Dedifferentiated amniotic fluid mesenchymal stem cell (primary cell): ENCODE measurements at regions not wholly inside any gene's neighbourhood (a gene's known extent, or its start where the extent isn't known, plus 50 kb on each side); places are given as distances from the start of the nearest gene placed in this dataset.

Source experiments
- DNase-seq: peaks from one replicate; pipeline ENCODE4 v3.0.0-alpha.2; 2016; ENCODE audit errors: extremely low spot score

DNA sequence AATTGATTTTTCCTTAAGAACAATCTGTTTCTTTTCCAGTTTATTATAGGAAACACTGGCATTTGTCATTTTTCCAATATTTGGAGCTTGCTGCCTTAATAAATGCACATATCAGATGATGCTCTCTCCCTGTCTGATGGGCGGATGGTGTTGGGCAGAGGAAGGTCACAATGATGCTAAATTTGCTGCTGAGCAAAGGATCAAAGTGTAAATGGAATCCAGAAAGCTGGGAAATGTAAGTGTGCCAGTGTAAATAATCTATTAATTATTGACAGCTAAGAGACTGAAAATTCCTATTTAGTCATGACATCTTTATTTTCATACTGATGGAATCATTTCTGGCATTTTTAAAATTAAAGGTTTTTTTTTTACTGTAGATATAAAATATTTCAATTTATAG is 243.2 kb downstream of the PTBP2 start:
- DNase-seq: no peak

DNA sequence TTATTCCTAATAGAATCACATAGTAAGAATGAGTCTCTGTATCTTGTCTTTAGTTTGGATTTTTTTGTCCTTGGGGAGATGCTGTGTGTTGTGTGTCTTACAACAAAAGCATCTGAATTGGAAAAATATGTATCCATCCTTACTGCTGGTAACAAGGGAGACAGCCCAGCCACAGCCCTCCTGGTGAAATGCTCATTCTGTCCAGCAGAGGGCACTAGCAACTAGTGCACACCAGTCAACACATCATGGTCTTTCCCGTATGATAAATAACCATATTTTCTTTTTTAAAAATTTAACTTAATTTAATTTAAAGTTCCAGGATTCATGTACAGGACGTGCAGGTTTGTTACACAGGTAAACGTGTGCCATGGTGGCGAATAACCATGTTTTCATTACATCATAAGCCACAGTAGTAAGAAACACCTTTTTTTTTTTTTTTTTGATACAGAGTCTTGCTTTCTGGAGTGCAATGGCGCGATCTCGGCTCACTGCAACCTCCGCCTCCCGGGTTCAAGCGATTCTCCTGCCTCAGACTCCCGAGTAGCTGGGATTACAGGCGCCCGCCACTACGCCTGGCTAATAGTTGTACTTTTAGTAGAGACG is 245.1 kb downstream of the PTBP2 start:
- DNase-seq: peak; percentile 82

- DNase-seq: no peak
These were observed 245.7 kb downstream of the PTBP2 start for GRCh38 chr1:96967311-96967710.

DNA sequence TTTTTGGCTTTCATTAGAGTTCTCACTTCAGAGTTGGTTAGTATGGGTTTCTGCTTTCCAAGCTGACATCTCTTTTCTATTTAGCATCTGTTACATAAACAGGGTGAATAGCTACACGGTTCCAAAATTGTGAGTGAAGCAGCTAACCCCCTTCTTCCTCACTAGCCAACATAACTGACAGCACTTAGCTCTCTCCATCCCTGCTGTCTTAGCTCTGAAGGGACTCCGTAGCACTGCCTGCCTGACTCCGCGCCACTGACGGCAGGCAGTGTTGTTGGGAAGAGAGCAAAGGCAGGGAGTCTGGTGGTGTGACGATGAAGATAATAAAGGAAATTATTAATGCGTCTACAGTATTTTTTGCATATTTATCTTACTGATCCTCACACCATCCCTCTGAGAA is 247.0 kb downstream of the PTBP2 start:
- no peak for DNase-seq

- peak; percentile 22 for DNase-seq
These were observed 247.4 kb downstream of the PTBP2 start for GRCh38 chr1:96968983-96969382.

DNA sequence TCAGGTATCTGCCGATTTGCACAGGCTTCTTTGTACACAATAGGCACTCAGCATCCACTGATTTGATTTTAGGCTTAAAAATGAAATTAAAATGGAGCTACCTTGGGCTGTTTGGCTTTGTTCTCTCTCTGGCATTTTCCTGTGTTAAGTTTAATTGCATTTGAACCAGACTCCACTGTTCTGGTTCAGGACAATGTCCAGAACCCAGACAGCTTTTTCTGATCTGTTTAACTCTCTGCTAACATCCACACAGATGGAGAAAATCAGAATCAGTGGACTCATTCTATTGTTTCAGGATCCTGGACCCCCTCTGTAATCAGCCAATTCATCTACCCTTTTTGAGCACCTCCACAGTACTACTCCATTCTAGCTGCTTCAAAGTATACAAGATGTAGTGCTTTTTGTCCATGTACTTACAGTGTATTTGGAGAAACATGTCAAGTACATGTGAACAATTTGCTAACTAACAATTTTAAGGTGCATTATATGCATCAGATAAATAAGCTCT is 248.1 kb downstream of the PTBP2 start:
- DNase-seq: no peak

DNA sequence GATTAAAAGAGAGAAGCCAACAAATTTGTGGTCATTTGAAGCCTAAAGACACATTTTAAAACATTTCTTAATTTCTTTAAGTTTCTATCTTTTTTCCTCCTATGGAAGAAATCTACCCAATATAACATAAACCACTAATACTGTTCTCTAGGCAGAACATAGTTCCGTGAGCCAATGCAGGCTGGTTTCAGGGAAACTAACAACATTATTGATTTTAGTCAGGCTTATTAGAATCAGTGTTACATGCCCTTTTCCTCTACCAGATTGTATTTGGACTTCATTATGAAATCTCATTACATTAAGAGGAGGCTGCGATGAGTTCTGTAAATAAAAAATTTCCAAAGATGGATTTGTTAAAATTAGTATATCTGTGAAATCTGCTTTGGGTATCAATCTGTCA is 249.9 kb downstream of the PTBP2 start:
- no peak for DNase-seq

- no peak for DNase-seq
These were observed 250.4 kb downstream of the PTBP2 start for GRCh38 chr1:96971849-96972602.

- no peak for DNase-seq
These were observed 252.0 kb downstream of the PTBP2 start for GRCh38 chr1:96973605-96974004.

DNA sequence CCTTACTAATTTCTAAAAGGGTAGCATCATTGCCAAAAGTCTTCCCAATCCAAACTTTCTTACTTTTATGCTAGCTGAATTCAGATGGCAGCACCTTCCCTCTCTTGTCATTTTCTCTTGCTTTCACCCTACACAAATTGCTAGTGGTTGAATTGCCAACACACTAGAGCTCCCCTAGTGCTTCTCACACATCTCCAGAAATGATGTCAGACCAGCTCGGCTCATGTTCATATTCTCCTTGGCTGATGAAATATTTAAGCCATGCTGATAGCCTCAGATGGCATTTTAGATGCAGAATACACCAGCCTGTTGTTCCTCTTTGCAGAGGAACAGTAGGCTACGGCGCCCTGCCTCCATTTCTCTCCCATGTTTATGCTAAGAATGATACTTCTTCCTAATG is 256.9 kb downstream of the PTBP2 start:
- DNase-seq: no peak

DNA sequence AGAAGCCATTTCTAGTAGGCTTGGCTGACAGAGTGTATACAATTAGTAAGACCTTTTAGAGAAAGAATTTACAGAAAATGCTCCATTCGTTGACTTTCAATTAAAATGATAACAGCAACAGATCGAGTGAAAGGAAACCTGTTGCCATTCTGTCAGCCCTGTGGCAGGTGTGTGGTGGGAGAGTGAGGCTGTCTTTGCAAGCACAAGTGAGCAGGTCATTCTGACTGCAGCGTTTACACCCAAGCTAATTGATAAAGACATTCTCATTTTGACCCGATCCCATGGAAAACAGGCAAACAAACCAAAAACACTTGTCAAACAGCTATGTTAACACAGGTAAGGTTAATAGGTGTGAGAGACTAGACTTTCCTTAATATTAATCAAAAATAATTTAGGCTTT is 257.3 kb downstream of the PTBP2 start:
- DNase-seq: no peak

GRCh38 chr1:96979304-96980268 is 258.0 kb downstream of the PTBP2 start:
- DNase-seq: no peak

DNA sequence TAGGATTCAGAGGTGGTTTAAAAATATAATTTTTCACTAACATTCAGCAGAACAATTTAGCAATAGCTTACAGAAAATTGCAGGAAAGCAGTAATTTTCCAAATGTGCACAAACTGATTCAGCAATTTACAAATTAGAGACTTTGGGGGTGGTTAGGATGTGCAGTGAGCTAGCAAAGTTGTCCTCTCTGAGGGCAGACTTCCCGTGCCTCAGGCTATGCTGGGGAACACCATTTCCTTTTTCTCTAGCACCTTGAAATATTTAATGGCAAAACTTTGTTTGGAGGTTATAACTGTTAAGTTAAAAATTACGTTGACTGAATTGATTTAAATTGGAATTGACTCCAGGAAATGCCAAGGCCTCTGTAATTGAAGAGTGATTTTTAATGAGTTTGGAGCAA is 258.9 kb downstream of the PTBP2 start:
- DNase-seq: no peak

DNA sequence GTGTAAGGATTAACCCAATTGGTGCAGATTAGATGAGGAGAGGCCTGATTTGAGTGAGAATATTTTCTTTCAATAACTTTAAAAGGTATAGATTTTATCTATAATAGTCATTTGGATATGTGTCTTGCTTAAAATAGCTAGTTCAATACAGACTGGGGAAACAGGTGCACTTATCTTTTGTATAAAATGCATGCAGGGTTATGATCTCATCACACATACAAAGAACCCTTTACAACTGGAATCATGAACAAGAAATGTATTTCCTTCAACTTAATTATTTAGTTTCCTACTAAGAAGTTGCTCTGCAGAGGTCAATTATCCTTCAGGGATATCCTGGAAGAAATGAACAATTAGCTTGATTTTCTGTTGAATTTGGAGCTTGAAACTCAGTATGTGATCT is 259.6 kb downstream of the PTBP2 start:
- no peak for DNase-seq

GRCh38 chr1:96982118-96982517 is 260.5 kb downstream of the PTBP2 start:
- DNase-seq: no peak

DNA sequence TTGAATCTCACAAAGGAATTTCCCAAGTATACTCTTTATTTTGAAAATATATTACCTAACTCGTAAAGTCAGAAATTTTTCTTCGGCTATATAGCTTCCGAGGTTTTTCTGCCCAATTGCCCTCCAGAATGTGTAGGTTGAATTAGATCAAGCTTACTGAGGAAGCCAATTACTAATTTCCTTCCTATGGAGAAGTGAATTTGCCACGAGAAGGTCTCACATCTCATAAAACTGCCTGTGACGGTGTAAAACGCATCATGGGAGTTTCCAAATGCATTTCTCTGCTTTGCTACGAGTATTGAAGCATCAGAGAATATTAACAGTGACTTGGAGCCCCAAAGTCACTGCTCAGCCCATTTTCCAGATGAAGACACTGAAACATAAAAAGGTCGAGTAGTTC is 262.3 kb downstream of the PTBP2 start:
- no peak for DNase-seq

- no peak for DNase-seq
These were observed 265.7 kb downstream of the PTBP2 start for GRCh38 chr1:96987186-96987703.

DNA sequence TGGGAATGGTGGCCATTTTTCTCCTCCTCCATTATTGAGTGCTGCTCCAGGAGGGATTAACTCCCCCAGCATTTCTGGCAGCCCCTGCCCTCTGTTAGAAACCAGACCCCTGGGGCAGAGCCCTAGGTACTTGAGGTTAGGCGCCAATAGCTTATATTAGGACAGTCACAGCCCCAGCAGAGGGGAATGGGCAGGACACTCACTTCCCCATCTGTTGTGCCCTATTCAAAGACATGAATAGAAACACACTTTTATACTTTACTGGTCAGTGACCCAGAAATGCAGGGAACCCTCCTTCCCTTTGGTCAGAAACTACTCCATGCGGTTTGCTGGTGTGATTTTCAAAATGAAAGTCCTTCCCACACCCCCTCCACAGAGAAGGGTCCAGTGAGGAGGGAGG is 267.7 kb downstream of the PTBP2 start:
- DNase-seq: no peak

DNA sequence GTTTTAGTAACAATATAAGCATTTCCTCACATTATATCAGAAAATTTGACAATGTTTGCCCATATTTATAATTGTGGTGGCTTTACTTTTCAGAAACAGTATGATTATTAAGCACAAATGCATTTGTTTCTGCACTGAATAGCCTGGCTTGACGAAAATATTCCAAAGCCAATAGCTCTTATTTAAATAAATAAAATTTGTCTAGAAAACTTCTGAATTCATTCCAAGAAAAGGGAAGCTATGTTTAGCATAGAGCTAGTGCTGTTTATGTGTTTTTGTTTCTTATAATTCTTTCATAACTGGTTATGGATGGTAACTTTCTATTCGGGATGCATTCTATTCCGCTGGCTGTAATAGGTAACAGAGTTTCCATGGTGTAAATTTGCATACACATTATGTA is 268.6 kb downstream of the PTBP2 start:
- DNase-seq: no peak

DNA sequence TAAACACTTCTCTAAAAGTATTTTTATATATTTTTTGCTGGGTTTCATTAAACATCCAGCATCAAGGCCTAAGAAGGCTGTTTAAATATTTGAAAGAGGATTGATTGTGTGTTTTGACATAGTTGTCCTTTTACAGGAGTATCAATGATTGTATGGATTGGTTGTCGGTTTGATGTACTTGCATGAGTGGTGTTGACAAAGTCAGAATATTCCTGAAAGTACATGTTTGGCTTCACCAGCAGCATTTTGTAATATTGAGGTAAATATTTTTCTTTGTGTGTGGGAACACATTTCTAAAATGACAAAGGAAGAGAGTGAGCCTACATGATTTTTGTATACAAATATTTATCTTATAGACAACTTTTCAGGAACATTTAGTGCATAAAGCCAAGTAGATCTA is 269.7 kb downstream of the PTBP2 start:
- no peak for DNase-seq

- DNase-seq: peak; percentile 35
These were observed 271.3 kb downstream of the PTBP2 start for GRCh38 chr1:96992871-96993270.

GRCh38 chr1:96995351-96995750 is 273.8 kb downstream of the PTBP2 start:
- no peak for DNase-seq
